ENCODE measurements at regions not wholly inside any gene's neighbourhood (a gene's known extent, or its start where the extent isn't known, plus 50 kb on each side); places are given as distances from the start of the nearest gene placed in this dataset.

- Histone ChIP-seq H3K27me3 (no peaks in the 10 kb centered on the region), H3K36me3 (no peaks in the 10 kb centered on the region), H3K9me3 (no peaks in the 10 kb centered on the region), H3K4me1 (no peaks in the 10 kb centered on the region), H3K27ac (no peak overlapping the region), H3K4me3 (no peak overlapping the region)
- WGBS, 2 donors = 77 to 83% methylated on average over 3 of the region's 3 CpGs
- intact Hi-C loops (cut with DNase I) = no loop called here
- DNase-seq = no peak
- no peak for TF ChIP-seq POLR2AphosphoS5 (IDR thresholded peaks at IDR 0.05)
- no peak for TF ChIP-seq POLR2A (IDR thresholded peaks at IDR 0.05)
- TF ChIP-seq EP300 (IDR thresholded peaks at IDR 0.05) = no peak
- TF ChIP-seq CTCF (IDR thresholded peaks at IDR 0.05) = no peak
These were observed 753.6 kb downstream of the SLC16A7 start for GRCh38 chr12:60349232-60349978.

GRCh38 chr12:60387356-60387755 is 791.5 kb downstream of the SLC16A7 start:
- H3K27ac ChIP-seq = no peak overlapping the region
- H3K27me3 ChIP-seq = no peaks in the 10 kb centered on the region
- no peaks in the 10 kb centered on the region for H3K4me1 ChIP-seq
- TF ChIP-seq CTCF (IDR thresholded peaks at IDR 0.05) = no peak
- TF ChIP-seq EP300 (IDR thresholded peaks at IDR 0.05) = no peak
- TF ChIP-seq POLR2AphosphoS5 (IDR thresholded peaks at IDR 0.05) = no peak
- TF ChIP-seq POLR2A (IDR thresholded peaks at IDR 0.05) = no peak
- 94% methylated on average over 12 of the region's 12 CpGs for WGBS, 2 donors
- no peak for DNase-seq
- intact Hi-C loops (cut with DNase I) = no loop called here
- no peak overlapping the region for H3K4me3 ChIP-seq
- peaks cover 0 to 3% (median 0%) of the 10 kb centered on the region in 4 donors for H3K9me3 ChIP-seq
- H3K36me3 ChIP-seq = no peaks in the 10 kb centered on the region

GRCh38 chr12:60391051-60391450 is 795.2 kb downstream of the SLC16A7 start:
- no peaks in the 10 kb centered on the region for H3K4me1 ChIP-seq
- TF ChIP-seq POLR2A (IDR thresholded peaks at IDR 0.05) (no peak), CTCF (IDR thresholded peaks at IDR 0.05) (no peak), POLR2AphosphoS5 (IDR thresholded peaks at IDR 0.05) (no peak), EP300 (IDR thresholded peaks at IDR 0.05) (no peak)
- WGBS, 2 donors = 34 to 74% methylated on average over 3 of the region's 3 CpGs
- no peaks in the 10 kb centered on the region for H3K36me3 ChIP-seq
- H3K27ac ChIP-seq = no peak overlapping the region
- DNase-seq = no peak
- H3K4me3 ChIP-seq = no peak overlapping the region
- intact Hi-C loops (cut with DNase I) = no loop called here
- H3K27me3 ChIP-seq = no peaks in the 10 kb centered on the region
- no peaks in the 10 kb centered on the region for H3K9me3 ChIP-seq

GRCh38 chr12:60391791-60392190 is 796.0 kb downstream of the SLC16A7 start:
- H3K27ac ChIP-seq = no peak overlapping the region
- H3K4me3 ChIP-seq = no peak overlapping the region
- TF ChIP-seq POLR2AphosphoS5 (IDR thresholded peaks at IDR 0.05) (no peak), POLR2A (IDR thresholded peaks at IDR 0.05) (no peak), CTCF (IDR thresholded peaks at IDR 0.05) (no peak), EP300 (IDR thresholded peaks at IDR 0.05) (no peak)
- H3K4me1 ChIP-seq = no peaks in the 10 kb centered on the region
- H3K9me3 ChIP-seq = no peaks in the 10 kb centered on the region
- H3K27me3 ChIP-seq = no peaks in the 10 kb centered on the region
- intact Hi-C loops (cut with DNase I) = no loop called here
- DNase-seq = no peak
- H3K36me3 ChIP-seq = no peaks in the 10 kb centered on the region

- intact Hi-C loops (cut with DNase I) = no loop called here
- DNase-seq = no peak
- H3K36me3 ChIP-seq = no peaks in the 10 kb centered on the region
- no peaks in the 10 kb centered on the region for H3K9me3 ChIP-seq
- H3K27me3 ChIP-seq = no peaks in the 10 kb centered on the region
- H3K27ac ChIP-seq = no peak overlapping the region
- no peaks in the 10 kb centered on the region for H3K4me1 ChIP-seq
- TF ChIP-seq POLR2AphosphoS5 (IDR thresholded peaks at IDR 0.05) = no peak
- no peak for TF ChIP-seq EP300 (IDR thresholded peaks at IDR 0.05)
- TF ChIP-seq POLR2A (IDR thresholded peaks at IDR 0.05) = no peak
- no peak for TF ChIP-seq CTCF (IDR thresholded peaks at IDR 0.05)
- WGBS, 2 donors = 73 to 75% methylated on average over 5 of the region's 5 CpGs
- H3K4me3 ChIP-seq = no peak overlapping the region
These were observed 797.3 kb downstream of the SLC16A7 start for GRCh38 chr12:60393093-60393492.

Data from sigmoid colon (tissue), 6 donors.